HFFc6 (cell line): ENCODE measurements at regions not wholly inside any gene's neighbourhood (a gene's known extent, or its start where the extent isn't known, plus 50 kb on each side); places are given as distances from the start of the nearest gene placed in this dataset.
A peak's percentile ranks its signal among the peaks of the same experiment; 100 is the strongest.
"Not testable (repeated sequence)": the region's sequence is repeated elsewhere in the genome, so short reads cannot be mapped to it uniquely, and the experiment has no call there.

ENCODE experiments used
- DNase-seq: peaks from one replicate; pipeline ENCODE4 v3.0.0-alpha.2; 2018
- H3K27ac Mint-ChIP-seq: 2 replicates; pipeline ENCODE4 v1.8.0; 2020; ENCODE audit warnings: mild to moderate bottlenecking, mixed read lengths
- H3K27me3 Mint-ChIP-seq: 2 replicates; pipeline ENCODE4 v1.8.0; 2021; ENCODE audit warnings: mild to moderate bottlenecking, moderate library complexity, mixed read lengths; ENCODE audit not compliant: insufficient read depth
- H3K36me3 Mint-ChIP-seq: 2 replicates; pipeline ENCODE4 v1.8.0; 2021; ENCODE audit warnings: low read depth, mixed read lengths
- H3K4me1 Mint-ChIP-seq: 2 replicates; pipeline ENCODE4 v1.8.0; 2020; ENCODE audit warnings: low read depth, mixed read lengths
- H3K4me3 Mint-ChIP-seq: 2 replicates; pipeline ENCODE4 v1.8.0; 2020; ENCODE audit warnings: mild to moderate bottlenecking, moderate library complexity, mixed read lengths
- H3K9me3 Mint-ChIP-seq: 2 replicates; pipeline ENCODE4 v1.8.0; 2020; ENCODE audit warnings: mild to moderate bottlenecking, mixed read lengths
- TF ChIP-seq, protein P1 (sequence below): fragments of 200-600 bp; sonication (generic); IDR thresholded peaks from 2 replicates; pipeline ENCODE4 v1.5.0; 2021; ENCODE audit warnings: antibody characterized with exemption, mild to moderate bottlenecking

- Mint-ChIP-seq H3K27ac (no peak overlapping the region), H3K9me3 (no peaks in the 10 kb centered on the region), H3K27me3 (peaks cover 41% of the 10 kb centered on the region), H3K36me3 (no peaks in the 10 kb centered on the region), H3K4me3 (no peak overlapping the region), H3K4me1 (peaks cover 8% of the 10 kb centered on the region; the same call in 1 of the 2 replicates)
- TF ChIP-seq, protein P1, sequence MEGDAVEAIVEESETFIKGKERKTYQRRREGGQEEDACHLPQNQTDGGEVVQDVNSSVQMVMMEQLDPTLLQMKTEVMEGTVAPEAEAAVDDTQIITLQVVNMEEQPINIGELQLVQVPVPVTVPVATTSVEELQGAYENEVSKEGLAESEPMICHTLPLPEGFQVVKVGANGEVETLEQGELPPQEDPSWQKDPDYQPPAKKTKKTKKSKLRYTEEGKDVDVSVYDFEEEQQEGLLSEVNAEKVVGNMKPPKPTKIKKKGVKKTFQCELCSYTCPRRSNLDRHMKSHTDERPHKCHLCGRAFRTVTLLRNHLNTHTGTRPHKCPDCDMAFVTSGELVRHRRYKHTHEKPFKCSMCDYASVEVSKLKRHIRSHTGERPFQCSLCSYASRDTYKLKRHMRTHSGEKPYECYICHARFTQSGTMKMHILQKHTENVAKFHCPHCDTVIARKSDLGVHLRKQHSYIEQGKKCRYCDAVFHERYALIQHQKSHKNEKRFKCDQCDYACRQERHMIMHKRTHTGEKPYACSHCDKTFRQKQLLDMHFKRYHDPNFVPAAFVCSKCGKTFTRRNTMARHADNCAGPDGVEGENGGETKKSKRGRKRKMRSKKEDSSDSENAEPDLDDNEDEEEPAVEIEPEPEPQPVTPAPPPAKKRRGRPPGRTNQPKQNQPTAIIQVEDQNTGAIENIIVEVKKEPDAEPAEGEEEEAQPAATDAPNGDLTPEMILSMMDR: peak; percentile 18; the same call in 1 of the 2 replicates
- no peak for DNase-seq
These were observed 63.5 kb upstream of the HAND1 start for GRCh38 chr5:154541553-154541952.

- no peak for DNase-seq
- Mint-ChIP-seq H3K27ac (no peak overlapping the region), H3K4me3 (no peak overlapping the region), H3K36me3 (no peaks in the 10 kb centered on the region), H3K4me1 (peaks cover 8% of the 10 kb centered on the region; the same call in 1 of the 2 replicates), H3K9me3 (no peaks in the 10 kb centered on the region), H3K27me3 (peaks cover 34% of the 10 kb centered on the region)
- TF ChIP-seq, protein P1: no peak
These were observed 62.6 kb upstream of the HAND1 start for GRCh38 chr5:154540600-154540999.

DNA sequence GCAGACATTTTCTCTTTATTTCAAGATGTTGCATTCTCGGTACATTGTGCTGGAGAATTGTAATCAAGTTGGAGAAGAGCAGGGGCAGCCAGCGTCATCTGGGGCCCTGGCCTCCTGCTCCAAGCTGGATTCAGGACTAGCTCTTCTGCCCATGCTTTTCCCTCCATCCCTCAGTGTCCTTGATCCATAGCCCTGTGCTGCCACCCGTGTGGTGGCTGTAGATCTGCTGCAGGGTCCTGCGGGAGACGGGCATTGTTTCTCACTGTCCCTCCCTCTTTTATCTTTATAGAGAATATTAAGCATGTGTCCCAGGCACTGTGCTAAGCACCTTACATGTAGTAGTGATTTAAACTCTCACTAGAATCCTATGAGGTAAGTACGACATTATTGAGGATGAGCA is 60.5 kb upstream of the HAND1 start:
- DNase-seq: no peak
- H3K4me3 Mint-ChIP-seq: no peak overlapping the region
- TF ChIP-seq, protein P1: no peak
- H3K27me3 Mint-ChIP-seq: peaks cover 34% of the 10 kb centered on the region
- no peak overlapping the region for H3K27ac Mint-ChIP-seq
- peaks cover 8% of the 10 kb centered on the region; the same call in 1 of the 2 replicates for H3K4me1 Mint-ChIP-seq
- no peaks in the 10 kb centered on the region for H3K36me3 Mint-ChIP-seq
- H3K9me3 Mint-ChIP-seq: no peaks in the 10 kb centered on the region

DNA sequence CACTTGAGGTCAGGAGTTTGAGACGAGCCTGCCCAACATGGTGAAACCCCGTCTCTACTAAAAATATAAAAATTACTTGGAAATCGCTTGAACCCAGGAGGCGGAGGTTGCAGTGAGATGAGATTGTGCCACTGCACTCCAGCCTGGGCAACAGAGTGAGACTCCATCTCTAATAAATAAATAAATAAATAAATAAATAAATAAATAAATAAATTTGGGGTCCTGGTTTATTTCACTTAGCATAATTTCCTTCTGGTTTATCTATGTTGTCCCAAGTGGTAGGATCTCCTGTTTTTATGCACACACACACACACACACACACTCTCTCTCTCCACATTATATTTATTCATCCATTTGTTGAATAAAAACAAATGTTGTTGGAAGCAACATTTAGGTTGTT is 58.4 kb upstream of the HAND1 start:
- H3K4me3 Mint-ChIP-seq, H3K9me3 Mint-ChIP-seq, H3K36me3 Mint-ChIP-seq, H3K4me1 Mint-ChIP-seq, H3K27ac Mint-ChIP-seq, DNase-seq: not testable (repeated sequence)
- H3K27me3 Mint-ChIP-seq: peaks cover 27% of the 10 kb centered on the region

GRCh38 chr5:154535535-154535934 is 57.5 kb upstream of the HAND1 start:
- H3K9me3 Mint-ChIP-seq: no peaks in the 10 kb centered on the region; the same call in 1 of the 2 replicates

GRCh38 chr5:154534457-154535050 is 56.5 kb upstream of the HAND1 start:
- no peaks in the 10 kb centered on the region for H3K4me1 Mint-ChIP-seq
- DNase-seq: no peak

More at GRCh38 chr5:154535535-154535934, 57.5 kb upstream of the HAND1 start:
- H3K4me1 Mint-ChIP-seq: no peaks in the 10 kb centered on the region
- no peaks in the 10 kb centered on the region for H3K36me3 Mint-ChIP-seq
- H3K27me3 Mint-ChIP-seq: peaks cover 27% of the 10 kb centered on the region
- no peak overlapping the region for H3K4me3 Mint-ChIP-seq
- TF ChIP-seq, protein P1: no peak
- no peak for DNase-seq
- no peak overlapping the region for H3K27ac Mint-ChIP-seq

More at GRCh38 chr5:154534457-154535050, 56.5 kb upstream of the HAND1 start:
- Mint-ChIP-seq H3K27ac (no peak overlapping the region), H3K9me3 (no peaks in the 10 kb centered on the region; the same call in 1 of the 2 replicates), H3K36me3 (no peaks in the 10 kb centered on the region), H3K4me3 (no peak overlapping the region), H3K27me3 (peaks cover 27% of the 10 kb centered on the region)
- TF ChIP-seq, protein P1: no peak
